ENCODE measurements at regions not wholly inside any gene's neighbourhood (a gene's known extent, or its start where the extent isn't known, plus 50 kb on each side); places are given as distances from the start of the nearest gene placed in this dataset.
"Not testable (repeated sequence)": the region's sequence is repeated elsewhere in the genome, so short reads cannot be mapped to it uniquely, and the experiment has no call there.

GRCh38 chr6:122200440-122200839 is 199.0 kb upstream of the HSF2 start:
- FAIRE-seq (no peak), DNase-seq (ENCODE audit: insufficient read length, low spot score) (no peak)

GRCh38 chr6:122202576-122203137 is 196.8 kb upstream of the HSF2 start:
- DNase-seq (ENCODE audit: insufficient read length, low spot score) = peak; percentile 5
- no peak for FAIRE-seq

GRCh38 chr6:122207061-122207460 is 192.4 kb upstream of the HSF2 start:
- FAIRE-seq (no peak), DNase-seq (ENCODE audit: insufficient read length, low spot score) (no peak)

GRCh38 chr6:122207794-122208193 is 191.7 kb upstream of the HSF2 start:
- DNase-seq (ENCODE audit: insufficient read length, low spot score) (no peak), FAIRE-seq (no peak)

- DNase-seq (ENCODE audit: insufficient read length, low spot score) (no peak), FAIRE-seq (no peak)
Measured at GRCh38 chr6:122214605-122215318, 184.7 kb upstream of the HSF2 start.

- DNase-seq (ENCODE audit: insufficient read length, low spot score) (no peak), FAIRE-seq (no peak)
Measured at GRCh38 chr6:122220254-122220653, 179.2 kb upstream of the HSF2 start.

- no peak for FAIRE-seq
- DNase-seq (ENCODE audit: insufficient read length, low spot score) = no peak
Measured at GRCh38 chr6:122222761-122223160, 176.7 kb upstream of the HSF2 start.

GRCh38 chr6:122223251-122223650 is 176.2 kb upstream of the HSF2 start:
- no peak for FAIRE-seq
- DNase-seq (ENCODE audit: insufficient read length, low spot score) = no peak

GRCh38 chr6:122238861-122239260 is 160.6 kb upstream of the HSF2 start:
- FAIRE-seq = no peak

GRCh38 chr6:122246906-122247658 is 152.4 kb upstream of the HSF2 start:
- FAIRE-seq = no peak
- DNase-seq (ENCODE audit: insufficient read length, low spot score) = no peak

More at GRCh38 chr6:122238861-122239260, 160.6 kb upstream of the HSF2 start:
- no peak for DNase-seq (ENCODE audit: insufficient read length, low spot score)

- no peak for FAIRE-seq
Measured at GRCh38 chr6:122248001-122248669, 151.3 kb upstream of the HSF2 start.

GRCh38 chr6:122248844-122249243 is 150.6 kb upstream of the HSF2 start:
- no peak for FAIRE-seq
- no peak for DNase-seq (ENCODE audit: insufficient read length, low spot score)

More at GRCh38 chr6:122248001-122248669, 151.3 kb upstream of the HSF2 start:
- no peak for DNase-seq (ENCODE audit: insufficient read length, low spot score)

- DNase-seq (ENCODE audit: insufficient read length, low spot score) (no peak), FAIRE-seq (no peak)
Measured at GRCh38 chr6:122258839-122259238, 140.6 kb upstream of the HSF2 start.

- no peak for FAIRE-seq
- no peak for DNase-seq (ENCODE audit: insufficient read length, low spot score)
Measured at GRCh38 chr6:122264557-122264956, 134.9 kb upstream of the HSF2 start.

- no peak for DNase-seq (ENCODE audit: insufficient read length, low spot score)
- no peak for FAIRE-seq
Measured at GRCh38 chr6:122265755-122266154, 133.7 kb upstream of the HSF2 start.

- no peak for FAIRE-seq
- DNase-seq (ENCODE audit: insufficient read length, low spot score) = no peak
Measured at GRCh38 chr6:122268394-122268793, 131.1 kb upstream of the HSF2 start.

- DNase-seq (ENCODE audit: insufficient read length, low spot score) (no peak), FAIRE-seq (no peak)
Measured at GRCh38 chr6:122276637-122277036, 122.8 kb upstream of the HSF2 start.

GRCh38 chr6:122280105-122281021 is 119.1 kb upstream of the HSF2 start:
- DNase-seq (ENCODE audit: insufficient read length, low spot score); FAIRE-seq: not testable (repeated sequence)

GRCh38 chr6:122283884-122284283 is 115.6 kb upstream of the HSF2 start:
- no peak for DNase-seq (ENCODE audit: insufficient read length, low spot score)
- no peak for FAIRE-seq

- DNase-seq (ENCODE audit: insufficient read length, low spot score) (no peak), FAIRE-seq (no peak)
Measured at GRCh38 chr6:122284848-122285247, 114.6 kb upstream of the HSF2 start.
